Skin of body (tissue), 1 donor: ENCODE measurements at regions not wholly inside any gene's neighbourhood (a gene's known extent, or its start where the extent isn't known, plus 50 kb on each side); places are given as distances from the start of the nearest gene placed in this dataset.
"Not testable (repeated sequence)": the region's sequence is repeated elsewhere in the genome, so short reads cannot be mapped to it uniquely, and the experiment has no call there.

ENCODE experiments used
- DNase-seq: peaks from one replicate; lab custom pipeline; 2025; lab: John Stamatoyannopoulos, UW

DNA sequence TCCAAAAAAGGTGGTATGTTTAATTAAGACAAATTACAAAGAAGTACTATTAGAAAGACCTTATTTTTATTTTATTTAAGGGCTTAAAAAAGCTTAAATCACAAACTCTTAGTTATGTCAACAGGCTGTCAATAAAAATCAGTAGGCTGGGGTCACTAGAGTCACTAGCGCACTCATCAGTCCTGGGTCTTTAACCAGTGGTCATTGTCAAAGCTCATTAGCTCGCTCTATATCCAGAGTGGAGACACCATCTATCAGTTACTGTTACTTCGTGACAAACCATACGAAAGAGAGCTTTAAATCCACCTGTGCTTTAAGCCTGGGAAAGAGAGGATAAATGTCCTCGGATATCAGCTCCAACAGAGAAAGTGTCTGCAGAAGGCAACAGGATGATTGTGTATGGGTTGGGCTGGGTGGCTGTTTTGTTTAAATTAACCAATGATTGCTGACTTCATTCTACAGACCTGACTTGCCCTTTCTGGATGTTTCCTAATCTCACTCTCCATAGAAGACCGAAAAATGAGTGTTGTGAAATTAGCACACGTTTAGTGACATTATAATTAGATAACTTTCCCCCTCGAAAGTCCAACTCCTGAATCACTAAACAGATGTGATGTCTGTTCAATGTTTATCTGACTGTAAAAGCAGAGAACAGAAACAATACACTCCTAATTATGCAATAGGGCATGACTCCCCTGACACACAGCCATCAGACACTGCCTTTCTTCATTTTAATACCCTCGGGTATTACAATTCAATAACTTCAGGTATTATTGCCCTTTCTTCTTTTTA is 123.6 kb upstream of the TNPO1 start:
- DNase-seq = no peak

DNA sequence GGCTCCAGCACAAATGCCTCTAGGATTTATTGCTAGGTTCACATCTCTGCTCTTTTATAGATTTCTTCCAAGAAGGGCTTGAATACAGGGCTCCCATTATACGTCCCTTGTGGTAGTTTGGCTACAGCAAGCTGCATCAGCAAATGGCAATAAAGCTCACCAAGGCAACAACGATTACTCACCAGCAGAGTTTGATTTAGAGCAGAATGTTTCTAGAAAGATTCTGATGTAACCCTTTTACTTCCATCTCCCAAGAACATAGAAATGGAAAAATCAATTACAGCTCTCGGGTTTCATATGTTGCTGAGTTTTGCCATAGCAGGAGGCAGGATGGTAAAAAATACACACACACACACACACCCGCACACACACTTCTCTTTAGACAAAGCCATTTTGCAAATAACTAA is 124.2 kb upstream of the TNPO1 start:
- DNase-seq = peak; percentile 45

DNA sequence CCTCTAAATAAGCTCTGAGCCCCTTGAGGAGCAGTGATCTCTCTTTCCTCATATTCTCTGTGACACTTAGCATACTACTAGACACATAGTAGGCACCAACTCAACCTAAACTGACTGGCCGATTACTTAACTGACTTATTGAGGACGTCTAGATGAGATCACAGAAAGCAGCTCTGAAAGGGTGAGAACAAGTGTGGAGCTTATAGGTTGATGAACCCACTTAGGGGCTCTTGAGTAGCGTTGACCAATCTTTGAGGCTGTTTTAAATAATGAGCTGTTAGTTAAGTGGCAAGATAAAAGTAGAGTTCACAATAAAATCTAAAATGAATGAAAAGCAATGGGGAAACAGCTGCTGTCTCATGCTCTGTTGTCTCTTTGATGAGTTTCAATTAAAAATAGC is 124.7 kb upstream of the TNPO1 start:
- no peak for DNase-seq

DNA sequence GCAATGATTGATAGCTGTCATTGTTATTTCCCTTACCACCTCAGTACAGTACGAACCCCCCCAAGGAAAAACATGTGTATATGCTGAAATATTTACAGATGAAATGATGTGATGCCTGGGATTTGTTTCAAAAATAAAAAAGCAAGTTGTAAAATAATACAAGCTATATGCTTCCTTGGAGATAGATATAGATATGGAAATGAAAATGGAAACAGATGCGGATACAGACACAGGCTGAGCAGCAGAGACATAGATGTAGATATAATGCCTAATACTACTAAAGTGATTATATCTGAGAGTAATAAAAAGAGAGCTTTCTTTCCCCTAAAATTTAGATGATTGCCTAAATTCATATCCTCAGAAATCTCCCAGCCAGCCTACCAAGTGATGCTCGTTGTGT is 127.5 kb upstream of the TNPO1 start:
- DNase-seq = peak; percentile 20

DNA sequence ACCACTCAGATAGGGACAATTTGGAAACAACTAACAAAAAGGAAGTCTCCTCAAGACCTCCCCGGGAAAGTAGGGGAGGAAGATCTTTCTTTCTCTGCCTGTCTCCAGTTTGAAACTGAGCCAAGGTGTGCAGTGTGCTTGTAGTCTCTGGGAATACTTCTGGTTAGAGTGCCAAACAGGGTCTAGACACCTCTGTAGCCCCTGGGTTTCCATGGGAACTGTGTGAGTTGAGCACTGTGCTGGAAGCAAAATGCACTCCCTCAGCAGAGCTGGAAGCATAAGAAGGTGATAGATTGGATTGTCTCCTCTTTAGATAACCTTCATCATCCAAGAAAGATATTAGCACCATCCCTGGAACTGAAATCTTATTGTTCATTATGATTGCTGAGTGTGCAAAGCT is 129.2 kb upstream of the TNPO1 start:
- DNase-seq = no peak

DNA sequence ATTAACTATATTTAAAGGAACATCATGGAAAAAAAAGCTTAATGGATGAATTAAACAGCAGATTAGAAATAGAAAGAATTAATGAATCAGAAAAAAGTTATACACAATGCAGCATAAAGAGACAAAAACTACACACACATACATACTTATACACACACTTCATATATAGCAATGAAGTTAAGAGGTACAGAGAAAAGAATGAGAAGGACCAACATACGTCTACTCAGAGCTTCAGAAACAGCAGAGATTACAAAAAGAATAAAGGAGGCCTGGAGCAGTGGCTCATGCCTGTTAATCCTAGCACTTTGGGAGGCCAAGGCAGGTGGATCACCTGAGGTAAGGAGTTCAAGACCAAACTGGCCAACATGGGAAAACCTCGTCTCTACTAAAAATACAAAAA is 133.9 kb upstream of the TNPO1 start:
- DNase-seq = no peak

DNA sequence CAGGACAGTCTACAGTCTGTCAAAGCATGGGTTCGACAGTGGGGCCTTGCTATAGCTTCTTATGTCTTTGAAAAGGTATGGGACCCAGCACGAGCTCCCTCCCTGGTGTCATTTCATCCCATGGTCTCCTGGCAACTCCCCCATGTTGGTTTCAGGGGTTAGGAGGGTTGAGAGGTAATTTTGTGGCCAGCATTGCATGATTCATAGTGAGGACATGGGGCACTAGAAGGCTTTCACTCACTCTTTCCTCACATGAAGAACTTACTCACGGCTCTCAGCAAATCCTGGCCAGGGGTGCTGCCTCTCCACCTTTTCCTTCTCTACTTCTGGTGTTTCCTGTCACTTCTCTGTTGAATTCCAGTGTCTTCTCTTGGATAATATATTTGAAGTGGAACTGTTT is 134.7 kb upstream of the TNPO1 start:
- no peak for DNase-seq

DNA sequence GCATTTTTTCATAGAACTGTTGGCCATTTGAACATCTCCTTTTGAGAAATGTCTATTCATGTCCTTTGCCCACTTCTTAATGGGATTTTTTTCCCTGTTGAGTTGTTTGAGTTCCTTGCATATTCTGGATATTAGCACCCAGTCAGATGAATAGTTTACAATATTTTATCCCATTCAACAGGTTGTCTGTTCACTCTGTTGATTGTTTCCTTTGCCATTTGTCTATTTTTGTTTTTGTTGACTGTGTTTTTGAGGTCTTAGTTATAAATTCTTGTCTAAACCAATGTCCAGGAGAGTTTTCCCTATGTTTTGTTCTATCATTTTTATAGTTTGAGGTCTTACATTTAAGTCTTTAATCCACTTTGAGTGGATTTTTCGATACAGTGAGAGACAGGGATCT is 139.0 kb upstream of the TNPO1 start:
- no peak for DNase-seq

DNA sequence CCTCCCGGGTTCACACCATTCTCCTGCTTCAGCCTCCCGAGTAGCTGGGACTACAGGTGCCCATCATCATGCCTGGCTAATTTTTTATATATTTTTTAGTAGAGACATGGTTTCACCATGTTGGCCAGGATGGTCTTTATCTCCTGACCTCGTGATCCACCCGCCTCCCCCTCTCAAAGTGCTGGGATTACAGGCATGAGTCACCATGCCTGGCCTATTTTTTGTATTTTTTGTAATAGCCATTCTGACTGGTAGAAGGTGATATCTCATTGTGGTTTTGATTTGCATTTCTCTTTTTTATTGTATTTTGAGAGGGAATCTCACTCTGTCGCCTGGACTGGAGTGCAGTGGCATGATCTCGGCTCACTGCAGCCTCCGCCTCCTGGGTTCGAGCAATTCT is 139.6 kb upstream of the TNPO1 start:
- DNase-seq = not testable (repeated sequence)

DNA sequence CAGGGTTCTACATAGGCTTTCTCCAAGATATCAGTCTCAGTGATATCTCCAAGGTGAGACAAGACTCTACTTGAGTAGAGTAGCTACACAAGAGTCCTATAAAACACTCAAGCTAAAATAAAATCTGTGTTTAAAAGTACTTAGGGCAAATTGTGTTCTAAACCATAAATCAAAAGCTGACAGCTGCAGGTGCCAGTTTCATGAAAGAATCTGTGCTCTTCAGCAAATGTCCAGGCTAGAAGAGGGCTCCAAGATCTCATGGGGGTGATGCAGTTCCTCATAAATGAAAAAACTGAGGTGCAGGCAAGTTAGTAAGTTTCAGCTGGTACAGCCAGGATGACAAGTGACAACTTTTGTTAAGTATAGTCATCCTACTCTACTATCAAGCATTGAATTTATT is 142.8 kb upstream of the TNPO1 start:
- no peak for DNase-seq

DNA sequence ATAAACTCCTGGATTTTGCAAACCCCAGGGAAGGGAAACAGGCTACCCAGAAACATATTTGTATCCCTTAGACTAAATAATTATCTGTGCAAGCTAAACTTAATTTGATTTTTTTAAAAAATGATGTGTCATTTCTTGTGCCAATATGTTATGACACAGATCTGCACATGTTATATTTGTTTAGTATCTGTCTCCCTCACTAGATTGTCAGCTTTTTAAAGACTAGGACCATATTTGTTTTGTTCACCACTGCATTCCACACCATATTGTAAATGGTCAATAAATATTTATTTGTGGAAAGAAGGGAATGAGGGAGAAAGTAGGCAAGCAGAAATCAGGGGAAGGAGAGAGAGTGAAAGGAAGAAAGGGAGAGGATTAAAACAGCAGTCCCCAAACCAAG is 143.3 kb upstream of the TNPO1 start:
- DNase-seq = no peak

DNA sequence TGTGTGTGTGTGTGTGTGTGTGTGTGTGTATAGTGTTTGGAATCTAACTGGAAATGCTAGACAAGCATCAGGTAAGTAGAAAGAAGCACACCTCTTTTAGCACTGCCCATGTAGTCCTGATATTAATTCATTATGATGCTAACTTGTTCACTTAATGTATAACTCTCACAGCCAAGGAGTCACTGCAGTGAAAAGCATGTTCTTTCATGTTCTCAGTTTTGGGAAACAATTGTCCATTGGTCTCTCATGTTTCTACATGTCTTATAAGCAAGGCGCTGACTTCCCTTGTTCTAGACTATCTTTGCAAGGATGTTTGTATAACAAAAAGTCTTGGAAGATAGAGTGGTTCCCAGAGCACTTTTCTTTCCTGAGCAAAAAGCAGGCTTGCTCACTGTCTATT is 148.8 kb upstream of the TNPO1 start:
- no peak for DNase-seq

DNA sequence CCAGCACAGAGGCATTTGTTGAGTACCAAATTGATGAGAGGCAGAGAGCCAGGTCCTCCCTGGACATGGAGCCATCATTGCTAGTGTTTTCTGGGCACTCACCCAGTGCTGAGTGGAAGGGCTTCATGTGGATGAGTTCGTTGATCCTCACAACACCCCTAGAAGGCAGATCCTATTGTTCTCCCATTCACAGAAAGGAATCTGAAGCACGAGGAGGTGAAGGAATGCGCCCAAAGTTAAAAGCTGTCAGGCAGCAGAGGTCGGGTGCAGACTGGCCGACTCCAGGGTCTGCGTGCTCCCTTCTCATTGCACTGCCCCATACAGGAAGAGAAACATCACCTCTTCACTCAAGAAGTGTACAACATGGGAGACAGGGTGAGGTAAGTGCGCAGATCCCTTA is 153.5 kb upstream of the TNPO1 start:
- DNase-seq = no peak

DNA sequence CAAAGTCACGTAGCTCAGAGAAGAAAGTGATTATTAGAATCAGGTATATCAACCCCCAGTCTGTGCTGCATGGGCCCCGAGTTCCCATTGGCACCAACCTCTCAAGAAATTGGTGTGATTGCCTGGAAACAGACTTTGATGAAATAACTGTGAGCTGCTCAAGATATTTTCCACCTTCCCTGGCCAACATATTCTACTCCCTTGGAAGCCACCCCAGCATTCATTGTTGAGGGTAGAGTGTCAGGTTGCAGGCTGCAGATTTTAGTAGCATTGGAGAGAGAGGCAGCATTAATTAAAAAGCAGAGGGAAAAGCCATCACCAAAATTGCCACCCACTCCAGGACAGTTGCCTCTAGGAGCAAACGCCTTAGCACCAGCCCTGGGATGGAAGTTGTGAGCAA is 154.2 kb upstream of the TNPO1 start:
- DNase-seq = no peak

DNA sequence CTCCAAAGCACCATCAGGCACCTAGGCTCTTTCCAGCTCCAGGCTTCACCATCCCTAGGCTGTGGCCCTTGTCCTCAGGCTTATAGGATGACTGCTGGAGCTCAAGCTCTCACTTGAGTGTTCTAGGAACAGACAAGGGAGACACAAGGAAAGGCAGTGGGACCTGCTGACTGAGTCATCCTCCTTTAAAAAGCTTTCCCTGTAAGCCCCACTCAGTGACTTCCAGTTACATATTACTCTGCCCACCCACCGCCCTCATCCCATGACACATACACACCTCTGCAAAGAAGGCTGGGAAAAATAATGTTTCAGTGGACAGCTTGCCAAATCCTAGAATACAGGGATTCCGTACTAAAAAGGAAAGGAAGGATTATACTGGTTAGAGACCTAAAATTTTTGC is 154.2 kb upstream of the ZNF366 start:
- DNase-seq = no peak

DNA sequence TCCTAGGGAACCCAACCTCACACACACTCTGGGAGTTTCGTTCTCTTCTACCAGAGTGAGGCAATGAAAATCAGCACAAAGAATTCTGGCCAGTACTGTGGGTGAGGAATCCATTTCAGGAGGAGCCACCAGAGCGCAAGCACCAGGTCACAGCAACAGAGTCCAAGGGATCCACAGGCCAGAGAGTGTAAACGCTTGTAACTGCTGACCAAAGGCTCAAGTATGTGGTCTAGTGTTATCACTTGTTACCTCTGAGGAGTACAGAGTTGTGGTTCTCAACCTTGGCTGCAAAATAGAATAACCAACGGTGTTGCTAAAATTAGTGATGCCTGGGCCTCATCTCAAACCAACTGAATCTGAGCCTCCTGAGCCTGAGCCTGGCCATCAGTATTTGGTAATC is 152.5 kb upstream of the ZNF366 start:
- DNase-seq = no peak

DNA sequence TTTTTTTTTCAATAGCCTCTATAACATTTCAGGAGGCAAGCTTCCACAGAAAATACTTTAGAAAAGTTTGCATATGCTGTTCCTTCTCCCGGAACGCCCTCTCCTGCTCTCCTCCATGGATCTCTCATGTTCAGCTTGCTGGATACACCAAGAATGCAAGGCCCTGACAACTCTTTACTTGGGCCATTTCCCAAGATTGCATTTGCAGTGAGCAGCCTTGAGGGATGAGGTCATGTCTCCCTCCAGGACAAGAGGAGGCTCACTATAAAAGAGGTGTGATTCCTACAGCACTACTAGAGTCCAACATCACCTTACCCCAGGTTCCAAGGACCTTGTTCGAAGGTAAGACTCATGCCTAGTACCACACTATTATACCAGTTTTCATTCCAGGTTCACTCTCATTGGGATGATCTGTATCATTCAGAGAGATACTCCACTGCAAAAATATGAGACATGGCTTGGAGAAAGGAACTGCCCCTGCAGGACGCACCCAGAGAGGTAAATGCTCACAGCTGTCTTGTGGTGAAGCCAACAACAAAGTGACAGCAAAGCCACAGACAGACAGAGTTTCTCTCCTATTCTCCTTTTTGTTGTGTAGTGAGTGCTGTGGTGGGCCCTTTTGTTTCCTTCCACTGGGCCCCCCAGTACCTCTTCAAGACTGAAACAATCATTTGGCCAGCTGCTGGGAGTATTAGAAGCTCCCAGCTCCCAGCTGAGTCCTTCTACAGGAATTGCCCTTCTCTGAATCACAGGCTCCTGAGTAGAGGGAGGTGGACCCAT is 151.7 kb upstream of the ZNF366 start:
- no peak for DNase-seq

DNA sequence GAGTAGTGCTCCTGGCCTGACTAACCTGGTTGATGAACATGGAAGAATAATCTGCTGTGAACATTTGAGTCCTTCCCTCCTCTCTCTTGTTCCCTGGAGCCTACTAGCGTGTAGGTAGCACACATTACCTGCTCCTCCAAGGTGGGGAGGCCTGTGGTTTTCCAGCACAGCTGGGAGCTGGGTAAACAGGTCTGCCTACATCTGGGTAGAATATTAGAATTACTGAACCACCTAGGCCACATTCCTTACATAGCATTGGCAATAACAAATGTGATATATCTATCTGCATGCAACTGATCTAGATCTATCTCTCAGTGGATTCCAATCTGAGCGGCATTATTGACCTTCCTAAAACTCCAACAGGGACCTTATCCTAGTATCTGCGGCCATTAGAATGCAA is 151.0 kb upstream of the ZNF366 start:
- no peak for DNase-seq

DNA sequence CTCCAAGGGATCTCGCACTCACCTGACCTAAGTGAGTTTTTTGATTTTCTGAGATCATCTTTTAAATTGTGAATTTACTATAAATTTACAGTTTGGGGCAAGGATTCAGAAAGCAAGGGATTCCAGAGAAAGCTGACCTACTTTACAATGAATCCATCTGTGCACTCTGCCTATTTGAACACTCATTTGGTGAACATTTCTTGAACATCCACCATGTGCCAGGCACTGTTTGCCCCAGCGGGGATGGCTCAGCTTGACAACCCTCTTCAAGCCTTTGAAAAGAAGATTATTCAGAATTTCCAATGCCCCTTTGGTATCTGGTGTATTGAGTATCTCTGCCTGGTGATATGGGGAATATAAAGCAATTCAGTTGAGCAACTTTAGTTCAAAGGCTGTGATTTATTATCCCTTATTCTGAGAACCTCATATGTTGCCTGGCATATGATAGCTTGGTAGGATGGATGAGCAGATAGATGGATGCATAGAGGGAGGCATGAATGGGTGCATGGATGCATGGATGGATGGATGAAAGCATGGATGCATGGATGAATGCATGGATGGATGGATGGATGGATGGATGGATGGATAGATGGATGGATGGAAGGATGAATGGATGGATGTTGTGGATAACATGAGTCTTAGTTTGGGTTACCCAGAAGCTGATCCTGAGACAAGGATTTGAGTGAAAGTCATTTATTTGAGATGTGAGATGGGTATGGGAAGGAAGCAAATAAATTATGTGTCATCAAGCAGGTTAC is 149.7 kb upstream of the ZNF366 start:
- no peak for DNase-seq

DNA sequence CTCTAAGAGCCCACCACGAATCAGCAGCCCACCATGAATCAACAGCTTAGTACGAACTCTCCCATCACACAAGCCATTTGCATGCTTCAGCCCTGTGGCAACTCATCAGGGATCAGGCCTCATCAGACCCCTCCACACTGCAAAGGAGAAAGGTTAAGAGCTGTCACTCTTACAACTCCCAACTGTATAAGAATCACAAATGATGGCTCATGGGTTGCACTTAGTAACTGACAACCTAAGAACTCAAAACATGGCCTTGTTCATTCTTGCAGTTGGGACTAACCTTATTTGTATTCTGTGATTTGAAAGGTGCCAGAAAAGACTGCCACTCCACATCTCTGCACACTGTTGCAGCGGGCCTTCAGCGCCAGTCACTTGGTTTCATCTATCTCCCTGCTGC is 149.1 kb upstream of the ZNF366 start:
- no peak for DNase-seq

DNA sequence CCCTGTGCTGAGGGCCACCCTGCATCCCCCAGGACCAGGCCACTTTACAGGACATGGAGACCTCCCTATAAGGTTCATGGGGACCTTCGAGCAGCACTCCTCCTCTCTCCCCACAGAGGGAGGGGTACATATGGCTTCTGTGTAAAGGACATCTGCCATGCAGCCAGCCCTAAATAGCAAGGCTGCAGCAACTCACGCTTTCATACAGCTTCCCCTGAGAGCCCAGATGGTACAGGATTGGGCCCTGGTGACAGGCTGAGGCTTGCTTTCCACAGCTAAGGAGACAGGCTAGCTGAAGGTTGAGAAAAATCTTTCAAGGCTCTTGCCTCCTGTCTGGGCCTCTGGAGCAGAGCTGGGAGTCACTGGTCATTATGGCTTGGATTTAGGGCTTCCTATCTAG is 147.0 kb upstream of the ZNF366 start:
- peak; percentile 16 for DNase-seq

DNA sequence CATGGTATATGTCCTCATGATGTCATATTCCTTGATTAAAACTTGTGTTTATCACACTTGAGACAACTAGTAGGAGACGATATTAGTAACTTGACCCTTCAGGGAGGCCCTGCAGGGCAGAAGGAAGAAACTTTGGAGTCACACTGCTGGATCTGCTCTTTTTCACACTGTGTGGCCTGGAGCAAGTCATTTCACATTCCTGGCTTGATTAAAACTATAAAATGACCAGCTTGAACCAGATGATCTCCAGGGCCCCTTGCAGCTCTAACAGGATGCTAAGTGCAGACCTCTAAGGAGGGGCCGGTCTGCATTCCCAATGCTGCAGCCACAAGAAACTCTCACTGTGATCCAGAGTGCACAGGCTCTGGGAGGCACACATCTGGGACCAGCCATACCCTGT is 146.4 kb upstream of the ZNF366 start:
- DNase-seq = no peak
